NCI-H748 treated with DMSO at 0.1 percent for 48 hours (cell line): ENCODE measurements at regions not wholly inside any gene's neighbourhood (a gene's known extent, or its start where the extent isn't known, plus 50 kb on each side); places are given as distances from the start of the nearest gene placed in this dataset.
A peak's percentile ranks its signal among the peaks of the same experiment; 100 is the strongest.
"Not testable (repeated sequence)": the region's sequence is repeated elsewhere in the genome, so short reads cannot be mapped to it uniquely, and the experiment has no call there.

Experiments
- DNase-seq: peaks from one replicate; lab custom pipeline; 2025; lab: John Stamatoyannopoulos, UW

- not testable (repeated sequence) for DNase-seq
Observed at GRCh38 chr1:149841597-149842238, 57.6 kb upstream of the BOLA1 start.

GRCh38 chr1:149842458-149843064 lies 56.8 kb upstream of the BOLA1 start:
- DNase-seq = not testable (repeated sequence)

- no peak for DNase-seq
Observed at GRCh38 chr1:149843431-149844041, 55.8 kb upstream of the BOLA1 start.

GRCh38 chr1:149844101-149844500 lies 55.3 kb upstream of the BOLA1 start:
- DNase-seq = no peak

- no peak for DNase-seq
Observed at GRCh38 chr1:149844650-149845255, 54.6 kb upstream of the BOLA1 start.

- DNase-seq = no peak
Observed at GRCh38 chr1:149845416-149845815, 54.0 kb upstream of the BOLA1 start.

GRCh38 chr1:149846042-149846441 lies 53.3 kb upstream of the BOLA1 start:
- DNase-seq = no peak

GRCh38 chr1:149846593-149847466 lies 52.5 kb upstream of the BOLA1 start:
- no peak for DNase-seq

GRCh38 chr1:149848340-149849110 lies 50.8 kb upstream of the BOLA1 start:
- DNase-seq = peak; percentile 33

- no peak for DNase-seq
Observed at GRCh38 chr1:149849111-149849946, 50.0 kb upstream of the BOLA1 start.
